GM19438 (cell line): ENCODE measurements at regions not wholly inside any gene's neighbourhood (a gene's known extent, or its start where the extent isn't known, plus 50 kb on each side); places are given as distances from the start of the nearest gene placed in this dataset.

ENCODE experiments used
- ATAC-seq: cut with Tn5 transposase; IDR thresholded peaks from one replicate; pipeline ENCODE4 v1.9.1; 2021; ENCODE audit warnings: low read depth; ENCODE audit not compliant: unreplicated experiment

GRCh38 chr15:69951898-69952555 is 145.7 kb downstream of the TLE3 start:
- ATAC-seq, result no peak

GRCh38 chr15:69953051-69953450 is 144.7 kb downstream of the TLE3 start:
- no peak for ATAC-seq

- no peak for ATAC-seq
Observed at GRCh38 chr15:69953816-69954215, 143.9 kb downstream of the TLE3 start.

GRCh38 chr15:69954666-69955065 is 143.1 kb downstream of the TLE3 start:
- no peak for ATAC-seq

GRCh38 chr15:69955240-69955894 is 142.3 kb downstream of the TLE3 start:
- ATAC-seq, result no peak

GRCh38 chr15:69956417-69956816 is 141.3 kb downstream of the TLE3 start:
- ATAC-seq, result no peak

GRCh38 chr15:69957175-69957574 is 140.5 kb downstream of the TLE3 start:
- ATAC-seq, result no peak

- ATAC-seq, result no peak
Observed at GRCh38 chr15:69958496-69959084, 139.1 kb downstream of the TLE3 start.

GRCh38 chr15:69962561-69962960 is 135.2 kb downstream of the TLE3 start:
- no peak for ATAC-seq

GRCh38 chr15:69963385-69963784 is 134.3 kb downstream of the TLE3 start:
- no peak for ATAC-seq

GRCh38 chr15:69971771-69972170 is 125.9 kb downstream of the TLE3 start:
- no peak for ATAC-seq

GRCh38 chr15:69972436-69972835 is 125.3 kb downstream of the TLE3 start:
- ATAC-seq, result no peak

GRCh38 chr15:69973102-69973714 is 124.5 kb downstream of the TLE3 start:
- no peak for ATAC-seq

GRCh38 chr15:69973880-69974279 is 123.8 kb downstream of the TLE3 start:
- ATAC-seq, result no peak

GRCh38 chr15:69974321-69974720 is 123.4 kb downstream of the TLE3 start:
- no peak for ATAC-seq

GRCh38 chr15:69976366-69976994 is 121.2 kb downstream of the TLE3 start:
- ATAC-seq, result no peak

- no peak for ATAC-seq
Observed at GRCh38 chr15:69978603-69979002, 119.1 kb downstream of the TLE3 start.

- ATAC-seq, result peak; percentile 54
Observed at GRCh38 chr15:69979262-69979661, 118.5 kb downstream of the TLE3 start.

GRCh38 chr15:69979783-69980182 is 117.9 kb downstream of the TLE3 start:
- peak; percentile 88 for ATAC-seq

- ATAC-seq, result no peak
Observed at GRCh38 chr15:69980341-69981059, 117.2 kb downstream of the TLE3 start.
